K562 (cell line): ENCODE measurements at regions not wholly inside any gene's neighbourhood (a gene's known extent, or its start where the extent isn't known, plus 50 kb on each side); places are given as distances from the start of the nearest gene placed in this dataset.

ENCODE experiments used
- CTCF ChIP-seq, 3 experiments: IDR thresholded peaks in 2 of 3; conservative IDR thresholded peaks in 1 of 3; 2 replicates each; pipeline ENCODE4 v1.5.1; 2011 to 2012; ENCODE audit warnings: low read length in 3 of 3, mild to moderate bottlenecking in 3 of 3, control low read depth in 2 of 3, improper control_type of control experiment in 1 of 3, inconsistent platforms in 1 of 3, low read depth in 1 of 3, mixed read lengths in 1 of 3, moderate library complexity in 1 of 3; ENCODE audit not compliant: insufficient read depth in 2 of 3
- MAFG ChIP-seq: fragments of 450-650 bp; conservative IDR thresholded peaks from 2 replicates; pipeline ENCODE4 v1.6.1; 2016; ENCODE audit warnings: missing genetic modification characterization, missing compliant biosample characterization
- MAX ChIP-seq: sonication (generic); formaldehyde crosslinking; IDR thresholded peaks from 2 replicates; pipeline ENCODE4 v1.9.0; 2022; ENCODE audit warnings: mild to moderate bottlenecking, missing genetic modification reagents
- NFYB ChIP-seq: IDR thresholded peaks from 2 replicates; pipeline ENCODE4 v1.6.1; 2011; ENCODE audit warnings: mild to moderate bottlenecking, moderate library complexity; ENCODE audit not compliant: insufficient read length; ENCODE audit errors: extremely low read depth

- TF ChIP-seq CTCF (IDR thresholded peaks at IDR 0.05 in 2 of 3, conservative IDR thresholded peaks at IDR 0.05 in 1 of 3; ENCODE audit: insufficient read depth in 2 of 3, low read depth in 1 of 3, low read length in 3 of 3), result no peak
- TF ChIP-seq MAFG (tag), result no peak
- TF ChIP-seq NFYB, result no peak
- TF ChIP-seq MAX (CRISPR knock-in tag), result no peak
Measured at GRCh38 chr20:6489361-6490171, 277.9 kb upstream of the BMP2 start.
